ENCODE measurements at regions not wholly inside any gene's neighbourhood (a gene's known extent, or its start where the extent isn't known, plus 50 kb on each side); places are given as distances from the start of the nearest gene placed in this dataset.
"Not testable (repeated sequence)": the region's sequence is repeated elsewhere in the genome, so short reads cannot be mapped to it uniquely, and the experiment has no call there.

GRCh38 chr17:28266547-28266920 lies 52.5 kb upstream of the TMEM97 start:
- SMC1A ChIA-PET (ENCODE audit: uncharacterized antibody, unreplicated experiment); H3K4me1 ChIP-seq (ENCODE audit: control insufficient read depth, insufficient read depth, low read length); DNase-seq (ENCODE audit: low read depth, low spot score); H3K36me3 ChIP-seq (ENCODE audit: control insufficient read depth in 2 of 2, insufficient read depth in 2 of 2, low read length in 1 of 2); BruUV-seq (replicated peaks); H3K4me2 ChIP-seq (ENCODE audit: control insufficient read depth, insufficient read depth); H3K9me3 ChIP-seq (replicated peaks; ENCODE audit: control insufficient read depth, insufficient read depth, low read length); H3K27ac ChIP-seq (ENCODE audit: control insufficient read depth, insufficient read depth); ATAC-seq; RAD21 ChIA-PET (ENCODE audit: unreplicated experiment); intact Hi-C loops (cut with micrococcal nuclease; ENCODE audit: unreplicated experiment); H2AFZ ChIP-seq (ENCODE audit: control insufficient read depth, low read depth, low read length); H4K20me1 ChIP-seq (ENCODE audit: control insufficient read depth, insufficient read depth); in situ Hi-C loops (cut with MboI); H3K79me2 ChIP-seq (ENCODE audit: control insufficient read depth, insufficient read depth, low read length); H3K9ac ChIP-seq (ENCODE audit: control insufficient read depth, insufficient read depth, low read length); FAIRE-seq; H3K4me3 ChIP-seq; H3K27me3 ChIP-seq (replicated peaks in 1 of 2; ENCODE audit: control insufficient read depth in 2 of 2, insufficient read depth in 2 of 2, low read length in 1 of 2); POLR2A ChIA-PET: not testable (repeated sequence)
- 14% methylated on average over 5 of the region's 5 CpGs for WGBS (ENCODE audit: insufficient coverage, insufficient replicate concordance, low lambda C conversion rate, missing lambda C conversion rate)
- CTCF ChIA-PET = interaction anchor here (0.6 to 2.2 kb wide), 2 partner anchors 14 to 275 kb away, joined by 3 to 6 read pairs; no protein-coding TSS in a partner anchor

- H3K4me2 ChIP-seq (ENCODE audit: control insufficient read depth, insufficient read depth); H3K9me3 ChIP-seq (replicated peaks; ENCODE audit: control insufficient read depth, insufficient read depth, low read length); H2AFZ ChIP-seq (ENCODE audit: control insufficient read depth, low read depth, low read length); BruUV-seq (replicated peaks); intact Hi-C loops (cut with micrococcal nuclease; ENCODE audit: unreplicated experiment); H3K27me3 ChIP-seq (replicated peaks in 1 of 2; ENCODE audit: control insufficient read depth in 2 of 2, insufficient read depth in 2 of 2, low read length in 1 of 2); H4K20me1 ChIP-seq (ENCODE audit: control insufficient read depth, insufficient read depth); DNase-seq (ENCODE audit: low read depth, low spot score); POLR2A ChIA-PET; SMC1A ChIA-PET (ENCODE audit: uncharacterized antibody, unreplicated experiment); H3K4me1 ChIP-seq (ENCODE audit: control insufficient read depth, insufficient read depth, low read length); FAIRE-seq; H3K79me2 ChIP-seq (ENCODE audit: control insufficient read depth, insufficient read depth, low read length); H3K9ac ChIP-seq (ENCODE audit: control insufficient read depth, insufficient read depth, low read length); H3K4me3 ChIP-seq; in situ Hi-C loops (cut with MboI); H3K27ac ChIP-seq (ENCODE audit: control insufficient read depth, insufficient read depth); H3K36me3 ChIP-seq (ENCODE audit: control insufficient read depth in 2 of 2, insufficient read depth in 2 of 2, low read length in 1 of 2); RAD21 ChIA-PET (ENCODE audit: unreplicated experiment); ATAC-seq: not testable (repeated sequence)
- CTCF ChIA-PET = interaction anchor here (2.2 kb wide), 1 partner anchor 15 kb away, joined by 6 read pairs; no protein-coding TSS in a partner anchor
- 88% methylated on average over 31 of the region's 31 CpGs for WGBS (ENCODE audit: insufficient coverage, insufficient replicate concordance, low lambda C conversion rate, missing lambda C conversion rate)
Observed at GRCh38 chr17:28266926-28267719, 51.9 kb upstream of the TMEM97 start.
